ENCODE measurements at regions not wholly inside any gene's neighbourhood (a gene's known extent, or its start where the extent isn't known, plus 50 kb on each side); places are given as distances from the start of the nearest gene placed in this dataset.

DNA sequence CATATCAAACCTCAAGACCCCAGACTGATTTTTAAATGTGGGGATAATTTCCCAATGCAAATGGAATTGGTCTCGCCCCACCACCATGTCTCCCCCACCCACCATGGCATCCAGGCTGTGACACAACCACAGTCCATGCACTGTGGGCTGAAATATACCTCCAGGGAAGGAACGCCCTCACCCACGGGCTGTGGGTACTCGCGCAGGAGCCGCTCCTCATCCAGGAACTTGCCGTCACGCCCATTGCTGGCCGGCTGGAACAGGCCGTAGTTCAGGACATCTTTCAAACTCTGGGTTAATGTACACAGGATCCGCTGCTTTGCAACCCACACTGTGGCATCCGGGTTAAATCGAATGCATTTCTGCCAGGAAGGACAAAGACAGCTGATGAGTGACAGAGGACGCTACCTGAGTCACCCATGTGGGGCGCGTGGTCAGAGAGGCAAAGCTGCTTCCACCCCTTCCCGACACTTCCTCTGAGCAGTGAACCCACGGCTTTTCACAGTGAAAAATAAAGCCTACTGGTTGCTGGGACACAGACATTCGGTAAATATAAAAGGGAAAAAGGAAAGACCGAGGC lies 133.6 kb downstream of the SHANK2 start:
- no peaks in the 10 kb centered on the region for H3K36me3 ChIP-seq (ENCODE audit: control insufficient read depth in 2 of 2, insufficient read depth in 1 of 2, low read length in 2 of 2)
- CTCF ChIA-PET, result interaction anchor here (0.6 to 2.3 kb wide), 2 partner anchors 301 to 312 kb away, joined by 3 to 17 read pairs; no protein-coding TSS in a partner anchor
- no peak overlapping the region for H3K4me3 ChIP-seq (ENCODE audit: low read depth, low read length)
- no peaks in the 10 kb centered on the region for H3K9me3 ChIP-seq (ENCODE audit: control insufficient read depth, insufficient read depth, low read depth, low read length)
- TF ChIP-seq ZNF785 (tag by site-specific recombination; IDR thresholded peaks at IDR 0.05), result no peak
- no peak for TF ChIP-seq OSR2 (tag by site-specific recombination; IDR thresholded peaks at IDR 0.05)
- TF ChIP-seq ZNF670 (tag by site-specific recombination; IDR thresholded peaks at IDR 0.05; ENCODE audit: low read depth), result no peak
- TF ChIP-seq, protein P1, sequence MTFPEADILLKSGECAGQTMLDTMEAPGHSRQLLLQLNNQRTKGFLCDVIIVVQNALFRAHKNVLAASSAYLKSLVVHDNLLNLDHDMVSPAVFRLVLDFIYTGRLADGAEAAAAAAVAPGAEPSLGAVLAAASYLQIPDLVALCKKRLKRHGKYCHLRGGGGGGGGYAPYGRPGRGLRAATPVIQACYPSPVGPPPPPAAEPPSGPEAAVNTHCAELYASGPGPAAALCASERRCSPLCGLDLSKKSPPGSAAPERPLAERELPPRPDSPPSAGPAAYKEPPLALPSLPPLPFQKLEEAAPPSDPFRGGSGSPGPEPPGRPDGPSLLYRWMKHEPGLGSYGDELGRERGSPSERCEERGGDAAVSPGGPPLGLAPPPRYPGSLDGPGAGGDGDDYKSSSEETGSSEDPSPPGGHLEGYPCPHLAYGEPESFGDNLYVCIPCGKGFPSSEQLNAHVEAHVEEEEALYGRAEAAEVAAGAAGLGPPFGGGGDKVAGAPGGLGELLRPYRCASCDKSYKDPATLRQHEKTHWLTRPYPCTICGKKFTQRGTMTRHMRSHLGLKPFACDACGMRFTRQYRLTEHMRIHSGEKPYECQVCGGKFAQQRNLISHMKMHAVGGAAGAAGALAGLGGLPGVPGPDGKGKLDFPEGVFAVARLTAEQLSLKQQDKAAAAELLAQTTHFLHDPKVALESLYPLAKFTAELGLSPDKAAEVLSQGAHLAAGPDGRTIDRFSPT (tag by site-specific recombination; IDR thresholded peaks at IDR 0.05), result no peak
- TF ChIP-seq ZNF175 (tag by site-specific recombination; IDR thresholded peaks at IDR 0.05), result no peak
- no peak for TF ChIP-seq ZNF157 (tag by site-specific recombination; IDR thresholded peaks at IDR 0.05)
- TF ChIP-seq ZNF354C (tag by site-specific recombination; IDR thresholded peaks at IDR 0.05; ENCODE audit: borderline replicate concordance, low read depth), result no peak
- no peak for TF ChIP-seq ZNF76 (tag by site-specific recombination; IDR thresholded peaks at IDR 0.05; ENCODE audit: borderline replicate concordance, low read depth)
- TF ChIP-seq ZNF600 (tag by site-specific recombination; IDR thresholded peaks at IDR 0.05), result no peak
- no peak for TF ChIP-seq ZEB2 (tag by site-specific recombination; IDR thresholded peaks at IDR 0.05)
- TF ChIP-seq ZNF155 (tag by site-specific recombination; IDR thresholded peaks at IDR 0.05), result no peak
- no peak for TF ChIP-seq ZNF423 (tag by site-specific recombination; IDR thresholded peaks at IDR 0.05)
- TF ChIP-seq ZNF121 (tag by site-specific recombination; IDR thresholded peaks at IDR 0.05), result no peak
- no peak for TF ChIP-seq ZNF146 (tag by site-specific recombination; IDR thresholded peaks at IDR 0.05)
- TF ChIP-seq ZNF692 (tag by site-specific recombination; IDR thresholded peaks at IDR 0.05), result no peak
- H3K27ac ChIP-seq (ENCODE audit: extremely low read depth, low read depth, low read length), result no peak overlapping the region
- H3K4me1 ChIP-seq (ENCODE audit: control insufficient read depth, insufficient read depth, low read length), result no peaks in the 10 kb centered on the region
- POLR2A ChIA-PET, result interaction anchor here (0.6 kb wide), 1 partner anchor 159 kb away, joined by 3 read pairs; no protein-coding TSS in a partner anchor

DNA sequence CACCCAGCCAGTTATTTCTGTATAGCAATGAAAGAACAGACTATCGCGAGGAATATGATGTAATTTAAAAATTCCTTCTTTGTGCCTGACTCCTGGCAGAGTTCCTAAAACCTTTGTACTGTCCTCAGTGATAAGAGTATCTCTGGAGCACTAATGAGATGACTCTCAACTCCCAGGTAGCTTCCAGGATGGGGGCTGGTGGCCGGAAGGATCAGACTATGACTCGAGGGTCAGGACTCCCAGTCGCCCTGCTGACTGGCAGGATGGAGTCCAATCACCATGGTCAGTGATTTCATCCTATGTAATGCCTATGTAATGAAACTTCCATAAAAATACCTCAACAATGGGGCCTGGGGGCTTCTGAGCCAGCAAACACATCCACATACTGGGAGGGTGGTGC lies 135.1 kb downstream of the SHANK2 start:
- ChIA-PET CTCF (interaction anchor here (0.8 to 1.2 kb wide), 2 partner anchors 27 to 30 kb away, joined by 3 read pairs; no protein-coding TSS in a partner anchor), POLR2A (no interaction called here)
- Histone ChIP-seq H3K9me3 (ENCODE audit: control insufficient read depth, insufficient read depth, low read depth, low read length) (no peaks in the 10 kb centered on the region), H3K36me3 (ENCODE audit: control insufficient read depth in 2 of 2, insufficient read depth in 1 of 2, low read length in 2 of 2) (no peaks in the 10 kb centered on the region), H3K4me1 (ENCODE audit: control insufficient read depth, insufficient read depth, low read length) (no peaks in the 10 kb centered on the region), H3K4me3 (ENCODE audit: low read depth, low read length) (no peak overlapping the region), H3K27ac (ENCODE audit: extremely low read depth, low read depth, low read length) (no peak overlapping the region)
- TF ChIP-seq, protein P2, sequence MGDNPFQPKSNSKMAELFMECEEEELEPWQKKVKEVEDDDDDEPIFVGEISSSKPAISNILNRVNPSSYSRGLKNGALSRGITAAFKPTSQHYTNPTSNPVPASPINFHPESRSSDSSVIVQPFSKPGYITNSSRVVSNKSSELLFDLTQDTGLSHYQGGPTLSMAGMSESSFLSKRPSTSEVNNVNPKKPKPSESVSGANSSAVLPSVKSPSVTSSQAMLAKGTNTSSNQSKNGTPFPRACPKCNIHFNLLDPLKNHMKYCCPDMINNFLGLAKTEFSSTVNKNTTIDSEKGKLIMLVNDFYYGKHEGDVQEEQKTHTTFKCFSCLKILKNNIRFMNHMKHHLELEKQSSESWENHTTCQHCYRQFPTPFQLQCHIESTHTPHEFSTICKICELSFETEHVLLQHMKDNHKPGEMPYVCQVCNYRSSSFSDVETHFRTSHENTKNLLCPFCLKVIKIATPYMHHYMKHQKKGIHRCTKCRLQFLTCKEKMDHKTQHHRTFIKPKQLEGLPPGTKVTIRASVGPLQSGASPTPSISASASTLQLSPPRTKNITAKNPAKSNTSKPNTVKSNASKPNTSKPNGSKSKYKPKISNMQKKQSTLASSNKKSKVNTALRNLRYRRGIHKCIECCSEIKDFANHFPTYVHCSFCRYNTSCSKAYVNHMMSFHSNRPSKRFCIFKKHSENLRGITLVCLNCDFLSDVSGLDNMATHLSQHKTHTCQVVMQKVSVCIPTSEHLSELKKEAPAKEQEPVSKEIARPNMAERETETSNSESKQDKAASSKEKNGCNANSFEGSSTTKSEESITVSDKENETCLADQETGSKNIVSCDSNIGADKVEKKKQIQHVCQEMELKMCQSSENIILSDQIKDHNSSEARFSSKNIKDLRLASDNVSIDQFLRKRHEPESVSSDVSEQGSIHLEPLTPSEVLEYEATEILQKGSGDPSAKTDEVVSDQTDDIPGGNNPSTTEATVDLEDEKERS (tag by site-specific recombination; IDR thresholded peaks at IDR 0.05), result no peak
- TF ChIP-seq, protein P3, sequence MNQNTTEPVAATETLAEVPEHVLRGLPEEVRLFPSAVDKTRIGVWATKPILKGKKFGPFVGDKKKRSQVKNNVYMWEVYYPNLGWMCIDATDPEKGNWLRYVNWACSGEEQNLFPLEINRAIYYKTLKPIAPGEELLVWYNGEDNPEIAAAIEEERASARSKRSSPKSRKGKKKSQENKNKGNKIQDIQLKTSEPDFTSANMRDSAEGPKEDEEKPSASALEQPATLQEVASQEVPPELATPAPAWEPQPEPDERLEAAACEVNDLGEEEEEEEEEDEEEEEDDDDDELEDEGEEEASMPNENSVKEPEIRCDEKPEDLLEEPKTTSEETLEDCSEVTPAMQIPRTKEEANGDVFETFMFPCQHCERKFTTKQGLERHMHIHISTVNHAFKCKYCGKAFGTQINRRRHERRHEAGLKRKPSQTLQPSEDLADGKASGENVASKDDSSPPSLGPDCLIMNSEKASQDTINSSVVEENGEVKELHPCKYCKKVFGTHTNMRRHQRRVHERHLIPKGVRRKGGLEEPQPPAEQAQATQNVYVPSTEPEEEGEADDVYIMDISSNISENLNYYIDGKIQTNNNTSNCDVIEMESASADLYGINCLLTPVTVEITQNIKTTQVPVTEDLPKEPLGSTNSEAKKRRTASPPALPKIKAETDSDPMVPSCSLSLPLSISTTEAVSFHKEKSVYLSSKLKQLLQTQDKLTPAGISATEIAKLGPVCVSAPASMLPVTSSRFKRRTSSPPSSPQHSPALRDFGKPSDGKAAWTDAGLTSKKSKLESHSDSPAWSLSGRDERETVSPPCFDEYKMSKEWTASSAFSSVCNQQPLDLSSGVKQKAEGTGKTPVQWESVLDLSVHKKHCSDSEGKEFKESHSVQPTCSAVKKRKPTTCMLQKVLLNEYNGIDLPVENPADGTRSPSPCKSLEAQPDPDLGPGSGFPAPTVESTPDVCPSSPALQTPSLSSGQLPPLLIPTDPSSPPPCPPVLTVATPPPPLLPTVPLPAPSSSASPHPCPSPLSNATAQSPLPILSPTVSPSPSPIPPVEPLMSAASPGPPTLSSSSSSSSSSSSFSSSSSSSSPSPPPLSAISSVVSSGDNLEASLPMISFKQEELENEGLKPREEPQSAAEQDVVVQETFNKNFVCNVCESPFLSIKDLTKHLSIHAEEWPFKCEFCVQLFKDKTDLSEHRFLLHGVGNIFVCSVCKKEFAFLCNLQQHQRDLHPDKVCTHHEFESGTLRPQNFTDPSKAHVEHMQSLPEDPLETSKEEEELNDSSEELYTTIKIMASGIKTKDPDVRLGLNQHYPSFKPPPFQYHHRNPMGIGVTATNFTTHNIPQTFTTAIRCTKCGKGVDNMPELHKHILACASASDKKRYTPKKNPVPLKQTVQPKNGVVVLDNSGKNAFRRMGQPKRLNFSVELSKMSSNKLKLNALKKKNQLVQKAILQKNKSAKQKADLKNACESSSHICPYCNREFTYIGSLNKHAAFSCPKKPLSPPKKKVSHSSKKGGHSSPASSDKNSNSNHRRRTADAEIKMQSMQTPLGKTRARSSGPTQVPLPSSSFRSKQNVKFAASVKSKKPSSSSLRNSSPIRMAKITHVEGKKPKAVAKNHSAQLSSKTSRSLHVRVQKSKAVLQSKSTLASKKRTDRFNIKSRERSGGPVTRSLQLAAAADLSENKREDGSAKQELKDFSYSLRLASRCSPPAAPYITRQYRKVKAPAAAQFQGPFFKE (tag by site-specific recombination; IDR thresholded peaks at IDR 0.05; ENCODE audit: borderline replicate concordance), result no peak
- no peak for TF ChIP-seq REPIN1 (tag by site-specific recombination; IDR thresholded peaks at IDR 0.05; ENCODE audit: low read depth)
- no peak for TF ChIP-seq SETDB1 (IDR thresholded peaks at IDR 0.05; ENCODE audit: insufficient read length, low read length)
- no peak for TF ChIP-seq ZNF623 (tag by site-specific recombination; IDR thresholded peaks at IDR 0.05)
- TF ChIP-seq ZNF140 (tag by site-specific recombination; IDR thresholded peaks at IDR 0.05), result no peak
- TF ChIP-seq, protein P4, sequence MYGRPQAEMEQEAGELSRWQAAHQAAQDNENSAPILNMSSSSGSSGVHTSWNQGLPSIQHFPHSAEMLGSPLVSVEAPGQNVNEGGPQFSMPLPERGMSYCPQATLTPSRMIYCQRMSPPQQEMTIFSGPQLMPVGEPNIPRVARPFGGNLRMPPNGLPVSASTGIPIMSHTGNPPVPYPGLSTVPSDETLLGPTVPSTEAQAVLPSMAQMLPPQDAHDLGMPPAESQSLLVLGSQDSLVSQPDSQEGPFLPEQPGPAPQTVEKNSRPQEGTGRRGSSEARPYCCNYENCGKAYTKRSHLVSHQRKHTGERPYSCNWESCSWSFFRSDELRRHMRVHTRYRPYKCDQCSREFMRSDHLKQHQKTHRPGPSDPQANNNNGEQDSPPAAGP (tag by site-specific recombination; IDR thresholded peaks at IDR 0.05), result no peak

Data from HEK293 (cell line).